Mammary epithelial cell (primary cell): ENCODE measurements at regions not wholly inside any gene's neighbourhood (a gene's known extent, or its start where the extent isn't known, plus 50 kb on each side); places are given as distances from the start of the nearest gene placed in this dataset.

Experiments used
- EZH2 ChIP-seq: IDR thresholded peaks from 2 replicates; pipeline ENCODE4 v1.6.1; 2012; ENCODE audit warnings: low read length, inconsistent platforms, borderline replicate concordance
- TF ChIP-seq, protein P1 (sequence below), 2 donors: IDR thresholded peaks in 1 of 2; conservative IDR thresholded peaks in 1 of 2; 2 replicates each; pipeline ENCODE4 v1.5.1; 2011 to 2012; ENCODE audit warnings: inconsistent platforms in 2 of 2, low read length in 2 of 2, mild to moderate bottlenecking in 2 of 2, control low read depth in 1 of 2, low read depth in 1 of 2; ENCODE audit not compliant: insufficient read depth in 1 of 2; ENCODE audit errors: extremely low read depth in 1 of 2

DNA sequence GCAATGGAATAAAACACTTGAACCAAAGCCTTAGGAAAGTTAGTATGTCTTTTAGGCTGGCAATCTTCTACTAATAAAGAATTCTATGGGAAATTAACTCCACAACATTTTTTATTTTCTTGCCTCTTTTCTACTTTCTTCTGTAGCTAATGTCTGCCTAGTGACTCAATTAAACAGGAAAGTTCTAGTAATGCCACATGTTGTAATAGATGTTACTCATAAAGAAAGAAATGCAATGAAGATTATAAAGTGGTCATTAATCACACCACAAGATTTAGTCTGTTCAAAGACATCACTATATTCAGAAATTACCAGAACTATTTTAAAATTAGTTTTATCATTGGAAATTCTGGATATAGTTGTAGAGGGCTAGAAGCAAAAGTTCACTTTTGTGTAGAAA is 329.7 kb downstream of the SI start:
- TF ChIP-seq, protein P1, sequence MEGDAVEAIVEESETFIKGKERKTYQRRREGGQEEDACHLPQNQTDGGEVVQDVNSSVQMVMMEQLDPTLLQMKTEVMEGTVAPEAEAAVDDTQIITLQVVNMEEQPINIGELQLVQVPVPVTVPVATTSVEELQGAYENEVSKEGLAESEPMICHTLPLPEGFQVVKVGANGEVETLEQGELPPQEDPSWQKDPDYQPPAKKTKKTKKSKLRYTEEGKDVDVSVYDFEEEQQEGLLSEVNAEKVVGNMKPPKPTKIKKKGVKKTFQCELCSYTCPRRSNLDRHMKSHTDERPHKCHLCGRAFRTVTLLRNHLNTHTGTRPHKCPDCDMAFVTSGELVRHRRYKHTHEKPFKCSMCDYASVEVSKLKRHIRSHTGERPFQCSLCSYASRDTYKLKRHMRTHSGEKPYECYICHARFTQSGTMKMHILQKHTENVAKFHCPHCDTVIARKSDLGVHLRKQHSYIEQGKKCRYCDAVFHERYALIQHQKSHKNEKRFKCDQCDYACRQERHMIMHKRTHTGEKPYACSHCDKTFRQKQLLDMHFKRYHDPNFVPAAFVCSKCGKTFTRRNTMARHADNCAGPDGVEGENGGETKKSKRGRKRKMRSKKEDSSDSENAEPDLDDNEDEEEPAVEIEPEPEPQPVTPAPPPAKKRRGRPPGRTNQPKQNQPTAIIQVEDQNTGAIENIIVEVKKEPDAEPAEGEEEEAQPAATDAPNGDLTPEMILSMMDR (conservative IDR thresholded peaks at IDR 0.05 in 1 of 2, IDR thresholded peaks at IDR 0.05 in 1 of 2; ENCODE audit: extremely low read depth in 1 of 2, insufficient read depth in 1 of 2, low read depth in 1 of 2, low read length in 2 of 2): no peak
- no peak for TF ChIP-seq EZH2
